Liver (tissue), 3 donors: ENCODE measurements at regions not wholly inside any gene's neighbourhood (a gene's known extent, or its start where the extent isn't known, plus 50 kb on each side); places are given as distances from the start of the nearest gene placed in this dataset.

ENCODE experiments used
- CTCF ChIP-seq: fragments of 150-350 bp; IDR thresholded peaks from 2 replicates; pipeline ENCODE4 v1.5.1; 2017; ENCODE audit warnings: improper control_type of control experiment, low read depth, low read length; ENCODE audit not compliant: missing input control
- FOXA2 ChIP-seq: IDR thresholded peaks from 2 replicates; pipeline ENCODE4 v1.6.1; 2016; ENCODE audit warnings: antibody characterized with exemption
- GABPA ChIP-seq, 2 donors: IDR thresholded peaks in 1 of 2; conservative IDR thresholded peaks in 1 of 2; 2 replicates each; pipeline ENCODE4 v1.6.1; 2016; ENCODE audit warnings: antibody characterized with exemption in 2 of 2, mild to moderate bottlenecking in 1 of 2, moderate library complexity in 1 of 2
- HNF4G ChIP-seq: IDR thresholded peaks from 2 replicates; pipeline ENCODE4 v1.6.1; 2016; ENCODE audit warnings: antibody characterized with exemption
- JUND ChIP-seq, 2 donors: IDR thresholded peaks; 2 replicates each; pipeline ENCODE4 v1.6.1; 2016; ENCODE audit warnings: antibody characterized with exemption in 2 of 2
- MAX ChIP-seq: IDR thresholded peaks from 2 replicates; pipeline ENCODE4 v1.6.1; 2016; ENCODE audit warnings: antibody characterized with exemption
- NR2F2 ChIP-seq: IDR thresholded peaks from 2 replicates; pipeline ENCODE4 v1.6.1; 2016; ENCODE audit warnings: antibody characterized with exemption
- RAD21 ChIP-seq, 2 donors: IDR thresholded peaks; 2 replicates each; pipeline ENCODE4 v1.6.1; 2016; ENCODE audit warnings: antibody characterized with exemption in 2 of 2, mild to moderate bottlenecking in 2 of 2
- RXRA ChIP-seq, 2 donors: IDR thresholded peaks; 2 replicates each; pipeline ENCODE4 v1.6.1; 2017 to 2018; ENCODE audit warnings: antibody characterized with exemption in 2 of 2, mild to moderate bottlenecking in 1 of 2
- YY1 ChIP-seq: IDR thresholded peaks from 2 replicates; pipeline ENCODE4 v1.6.1; 2016; ENCODE audit warnings: antibody characterized with exemption, mild to moderate bottlenecking
- ZBTB33 ChIP-seq: IDR thresholded peaks from 2 replicates; pipeline ENCODE4 v1.6.1; 2016; ENCODE audit warnings: antibody characterized with exemption
- donor health status: healthy.
- donor health status: healthy.

- TF ChIP-seq YY1 (no peak), CTCF (no peak), MAX (no peak), FOXA2 (no peak), JUND (IDR thresholded peaks at IDR 0.05) (no peak), ZBTB33 (no peak), NR2F2 (no peak), HNF4G (no peak), RAD21 (IDR thresholded peaks at IDR 0.05) (no peak), RXRA (IDR thresholded peaks at IDR 0.05) (no peak), GABPA (IDR thresholded peaks at IDR 0.05 in 1 of 2, conservative IDR thresholded peaks at IDR 0.05 in 1 of 2) (no peak)
These were observed 168.3 kb upstream of the RPS6KA3 start for GRCh38 chrX:20434986-20435385.
